ENCODE measurements at regions not wholly inside any gene's neighbourhood (a gene's known extent, or its start where the extent isn't known, plus 50 kb on each side); places are given as distances from the start of the nearest gene placed in this dataset.

GRCh38 chr11:71119656-71120269, 132.6 kb downstream of the SHANK2 start:
- no peak for DNase-seq

DNA sequence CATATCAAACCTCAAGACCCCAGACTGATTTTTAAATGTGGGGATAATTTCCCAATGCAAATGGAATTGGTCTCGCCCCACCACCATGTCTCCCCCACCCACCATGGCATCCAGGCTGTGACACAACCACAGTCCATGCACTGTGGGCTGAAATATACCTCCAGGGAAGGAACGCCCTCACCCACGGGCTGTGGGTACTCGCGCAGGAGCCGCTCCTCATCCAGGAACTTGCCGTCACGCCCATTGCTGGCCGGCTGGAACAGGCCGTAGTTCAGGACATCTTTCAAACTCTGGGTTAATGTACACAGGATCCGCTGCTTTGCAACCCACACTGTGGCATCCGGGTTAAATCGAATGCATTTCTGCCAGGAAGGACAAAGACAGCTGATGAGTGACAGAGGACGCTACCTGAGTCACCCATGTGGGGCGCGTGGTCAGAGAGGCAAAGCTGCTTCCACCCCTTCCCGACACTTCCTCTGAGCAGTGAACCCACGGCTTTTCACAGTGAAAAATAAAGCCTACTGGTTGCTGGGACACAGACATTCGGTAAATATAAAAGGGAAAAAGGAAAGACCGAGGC, 133.6 kb downstream of the SHANK2 start:
- no peak for DNase-seq

DNA sequence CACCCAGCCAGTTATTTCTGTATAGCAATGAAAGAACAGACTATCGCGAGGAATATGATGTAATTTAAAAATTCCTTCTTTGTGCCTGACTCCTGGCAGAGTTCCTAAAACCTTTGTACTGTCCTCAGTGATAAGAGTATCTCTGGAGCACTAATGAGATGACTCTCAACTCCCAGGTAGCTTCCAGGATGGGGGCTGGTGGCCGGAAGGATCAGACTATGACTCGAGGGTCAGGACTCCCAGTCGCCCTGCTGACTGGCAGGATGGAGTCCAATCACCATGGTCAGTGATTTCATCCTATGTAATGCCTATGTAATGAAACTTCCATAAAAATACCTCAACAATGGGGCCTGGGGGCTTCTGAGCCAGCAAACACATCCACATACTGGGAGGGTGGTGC, 135.1 kb downstream of the SHANK2 start:
- DNase-seq: no peak

GRCh38 chr11:71116693-71117040, 135.7 kb downstream of the SHANK2 start:
- DNase-seq: no peak

GRCh38 chr11:71115770-71116692, 136.3 kb downstream of the SHANK2 start:
- DNase-seq: no peak

- DNase-seq: no peak
Observed at GRCh38 chr11:71114124-71114851, 138.1 kb downstream of the SHANK2 start.

- DNase-seq: no peak
Observed at GRCh38 chr11:71112990-71113389, 139.4 kb downstream of the SHANK2 start.

GRCh38 chr11:71112454-71112853, 139.9 kb downstream of the SHANK2 start:
- no peak for DNase-seq

DNA sequence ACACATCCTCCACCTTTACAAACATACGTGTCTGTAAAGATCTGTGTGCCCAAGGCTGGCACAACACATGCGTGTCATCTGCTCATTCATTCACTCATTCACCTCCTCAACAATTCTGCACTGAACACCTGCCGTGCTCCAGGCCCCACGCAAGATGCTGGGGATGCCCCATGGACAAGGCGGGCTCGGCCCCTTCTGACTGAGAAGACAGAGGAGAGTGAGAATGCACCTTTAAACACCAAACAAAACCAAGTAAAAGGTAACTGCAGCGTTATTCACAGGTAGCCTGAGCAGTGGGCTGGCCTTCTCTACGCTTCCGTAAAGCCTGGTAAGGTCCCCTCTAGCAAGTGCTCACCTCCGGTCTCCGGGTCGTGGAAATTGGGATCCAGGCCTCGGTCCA, 142.8 kb downstream of the SHANK2 start:
- no peak for DNase-seq

DNA sequence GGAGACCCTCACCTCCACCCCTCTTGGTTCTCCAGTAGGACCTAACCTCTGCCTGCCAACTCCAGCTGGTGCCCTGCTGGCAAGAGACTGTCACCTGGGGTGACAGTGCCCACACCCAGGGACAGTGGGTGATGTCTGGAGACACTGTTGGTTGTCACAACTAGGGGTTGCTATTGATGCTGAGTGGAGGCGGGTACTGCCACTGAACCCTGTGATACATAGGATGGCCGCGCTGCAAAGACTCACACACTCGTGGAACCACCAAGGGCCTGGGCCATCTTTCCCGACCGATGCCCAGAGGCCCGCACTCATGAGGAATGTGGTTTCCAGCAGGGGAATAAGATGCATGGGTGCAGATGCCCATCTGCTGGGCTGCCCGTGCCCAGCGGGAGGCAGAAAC, 143.2 kb downstream of the SHANK2 start:
- DNase-seq: no peak

- no peak for DNase-seq
Observed at GRCh38 chr11:71108013-71108865, 144.1 kb downstream of the SHANK2 start.

DNA sequence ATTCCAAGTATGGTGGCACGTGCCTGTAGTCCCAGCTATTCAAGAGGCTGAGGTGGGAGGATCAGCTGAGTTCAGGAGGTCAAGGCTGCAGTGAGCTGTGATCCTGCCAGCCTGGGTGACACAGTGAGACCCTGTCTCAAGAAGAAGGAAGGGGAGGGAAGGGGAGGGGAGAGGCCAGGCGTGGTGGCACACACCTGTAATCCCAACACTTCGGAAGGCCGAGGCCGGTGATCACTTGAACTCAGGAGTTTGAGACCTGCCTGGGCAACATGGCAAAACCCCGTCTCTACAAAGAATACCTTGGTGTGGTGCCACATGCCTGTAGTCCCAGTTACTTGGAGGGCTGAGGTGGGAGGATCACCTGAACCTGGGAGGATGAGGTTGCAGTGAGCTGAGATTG, 145.7 kb downstream of the SHANK2 start:
- DNase-seq: no peak

DNA sequence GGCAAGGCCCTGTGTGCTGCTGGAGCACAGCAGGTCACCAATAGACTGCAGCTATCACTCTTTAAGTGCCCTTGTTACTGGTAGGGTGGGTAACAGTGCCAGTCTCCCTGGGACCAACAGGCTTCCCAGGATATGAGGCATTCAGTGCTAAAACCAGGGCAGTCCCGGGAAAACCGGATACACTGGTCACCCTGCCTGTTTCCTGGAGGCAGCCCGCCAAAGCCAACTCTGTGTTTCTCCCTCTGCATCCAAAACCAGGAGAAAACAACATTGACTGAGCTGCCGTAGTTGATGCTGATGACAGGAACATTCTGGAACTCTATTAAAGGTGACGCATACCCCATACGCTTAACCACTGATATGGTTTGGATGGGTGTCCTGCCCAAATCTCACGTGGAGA, 149.1 kb downstream of the SHANK2 start:
- DNase-seq: no peak

DNA sequence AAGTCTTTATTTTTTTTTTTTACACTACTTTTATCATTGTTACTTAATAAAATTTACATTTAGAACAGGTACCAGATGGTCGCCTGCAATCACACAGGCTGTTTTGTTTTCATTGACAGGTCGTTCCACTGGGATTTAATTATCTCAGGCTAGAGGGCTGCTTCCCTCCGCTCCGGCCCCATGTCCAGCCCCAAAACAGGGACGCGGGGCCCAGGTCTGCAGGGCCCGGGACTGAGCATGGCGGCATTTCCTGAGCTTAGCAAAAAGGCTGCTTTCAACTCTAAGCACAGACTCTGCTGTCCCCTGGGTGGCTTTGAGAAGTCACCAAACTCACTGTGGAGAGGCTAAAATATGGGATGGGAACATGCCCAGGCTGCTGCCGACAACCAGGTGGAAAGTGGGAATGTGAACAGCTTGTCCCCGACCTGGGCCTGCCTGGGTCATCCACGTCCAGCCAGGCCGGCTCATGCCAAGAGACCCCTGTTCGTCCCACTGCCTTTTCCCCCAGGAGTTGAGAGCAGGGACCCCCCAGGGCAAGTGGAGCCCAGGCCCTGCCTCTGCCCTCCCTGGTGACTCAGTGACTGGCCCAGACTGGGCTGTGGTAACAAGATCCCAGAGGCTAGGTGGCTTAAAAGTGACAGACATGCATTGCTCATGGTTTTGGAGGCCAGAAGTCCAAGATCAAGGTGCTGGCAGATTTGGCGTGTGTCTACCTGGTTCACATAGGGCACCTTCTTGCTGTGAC, 150.0 kb downstream of the SHANK2 start:
- DNase-seq: no peak

- no peak for DNase-seq
Observed at GRCh38 chr11:71101606-71102005, 150.8 kb downstream of the SHANK2 start.

GRCh38 chr11:71101046-71101445, 151.3 kb downstream of the SHANK2 start:
- no peak for DNase-seq

DNA sequence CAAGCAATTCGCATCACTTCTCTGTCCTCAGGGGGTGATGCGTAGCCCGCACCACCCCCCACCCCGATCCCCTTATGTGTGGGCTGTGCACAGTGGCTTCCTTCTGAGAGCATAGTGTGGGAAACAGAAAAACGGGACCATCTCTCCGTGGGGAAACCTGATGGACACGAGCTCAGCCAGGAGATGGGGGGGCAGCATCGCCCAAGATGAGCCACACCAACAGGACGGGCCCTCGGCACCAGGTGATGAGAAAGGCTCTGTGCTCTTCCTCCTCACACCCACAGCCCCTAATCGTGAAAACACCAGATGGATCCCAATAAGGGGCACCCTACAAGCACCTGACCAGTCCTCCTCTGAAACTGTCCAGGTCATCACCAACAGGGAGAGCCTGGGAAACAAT, 153.6 kb downstream of the SHANK2 start:
- DNase-seq: no peak

GRCh38 chr11:71097506-71098240, 154.7 kb downstream of the SHANK2 start:
- no peak for DNase-seq

DNA sequence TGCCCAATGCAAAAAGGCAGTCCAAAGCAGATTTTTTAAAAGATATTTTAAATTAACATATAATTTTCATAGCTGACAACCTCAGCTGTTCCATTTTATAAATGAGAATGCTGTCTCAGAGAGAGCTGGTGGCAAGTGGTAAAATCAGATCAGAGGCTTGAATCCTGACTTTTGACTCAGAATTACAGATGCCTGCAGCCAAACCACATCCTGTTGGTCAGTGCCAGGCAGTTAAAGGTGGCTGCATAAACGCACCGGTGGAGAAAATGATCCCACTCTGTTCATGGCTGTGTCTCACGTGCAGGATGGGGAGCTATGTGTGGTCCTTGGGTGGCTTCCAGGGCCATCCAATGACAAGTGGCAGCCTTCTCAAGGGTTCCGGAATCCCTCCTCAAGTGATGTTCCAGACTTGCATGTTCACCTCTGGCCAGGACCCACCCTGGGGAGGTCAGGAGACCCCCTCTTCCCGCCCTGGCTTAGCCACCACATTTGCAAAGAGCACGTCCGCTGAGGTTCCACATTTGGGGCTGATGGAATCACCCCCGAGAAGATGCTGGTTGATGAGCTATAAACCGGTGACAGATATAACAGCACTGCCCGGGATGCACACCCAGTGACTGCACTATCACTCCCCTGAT, 155.5 kb downstream of the SHANK2 start:
- DNase-seq: no peak

GRCh38 chr11:71095294-71095850, 157.0 kb downstream of the SHANK2 start:
- DNase-seq: no peak

All from activated CD4-positive, alpha-beta T cell treated with anti-CD3 and anti-CD28 coated beads, Interleukin-2, amount 50 U/mL, for 1 hour (primary cell).